AG08395 (cell line): ENCODE measurements at regions not wholly inside any gene's neighbourhood (a gene's known extent, or its start where the extent isn't known, plus 50 kb on each side); places are given as distances from the start of the nearest gene placed in this dataset.

Experiments
- DNase-seq: peaks from one replicate; pipeline ENCODE4 v3.0.0; 2012; ENCODE audit warnings: mixed read lengths, low spot score

DNA sequence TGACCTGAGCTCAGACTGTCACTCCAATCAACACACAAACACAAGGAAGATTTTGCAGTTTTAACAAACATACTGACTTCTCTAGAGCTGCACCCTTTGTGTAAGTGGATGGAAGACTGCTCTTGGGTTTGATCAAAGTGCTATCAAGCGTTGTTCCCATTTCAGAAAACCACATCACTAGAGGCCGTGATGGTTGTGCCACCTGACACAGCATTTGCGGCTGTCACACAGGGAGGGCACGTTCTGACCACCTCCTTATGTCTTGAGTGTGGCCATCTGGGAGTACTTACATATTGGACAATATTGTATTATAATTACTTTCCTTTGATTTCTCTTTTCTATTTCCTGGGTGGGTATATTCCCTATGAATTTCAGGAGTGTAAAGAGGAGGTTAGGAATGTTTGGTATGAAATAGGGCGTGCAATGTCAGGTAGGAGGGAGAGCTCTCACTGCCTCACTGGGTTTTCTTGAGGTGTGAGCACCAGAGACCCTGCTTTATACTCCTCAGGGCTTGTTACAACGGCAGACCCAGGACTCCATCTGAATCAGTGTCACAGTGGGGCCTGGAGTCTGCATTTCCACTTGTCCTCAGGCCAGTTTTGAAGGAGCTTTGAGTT lies 74.3 kb downstream of the SYNE3 start:
- DNase-seq = no peak

DNA sequence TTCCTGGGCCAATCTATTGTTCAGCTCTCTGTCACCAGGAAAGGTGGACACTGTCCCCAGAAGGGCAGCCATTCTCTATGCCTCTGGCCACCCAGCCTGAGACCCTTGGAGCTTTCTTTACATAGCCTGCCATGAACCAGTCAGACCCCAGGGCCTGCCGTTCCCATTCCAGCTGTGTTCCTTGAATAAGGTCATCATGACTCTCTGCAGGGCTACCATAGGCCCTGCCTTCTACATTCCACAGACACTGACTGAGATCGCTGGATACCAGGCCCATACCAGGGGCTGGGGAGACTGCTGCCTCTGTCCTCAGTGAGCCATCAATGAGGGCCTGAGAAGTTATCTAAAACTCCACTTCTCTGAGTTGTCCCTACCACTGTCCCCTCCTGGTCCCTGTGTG lies 75.5 kb downstream of the SYNE3 start:
- peak; percentile 23 for DNase-seq

DNA sequence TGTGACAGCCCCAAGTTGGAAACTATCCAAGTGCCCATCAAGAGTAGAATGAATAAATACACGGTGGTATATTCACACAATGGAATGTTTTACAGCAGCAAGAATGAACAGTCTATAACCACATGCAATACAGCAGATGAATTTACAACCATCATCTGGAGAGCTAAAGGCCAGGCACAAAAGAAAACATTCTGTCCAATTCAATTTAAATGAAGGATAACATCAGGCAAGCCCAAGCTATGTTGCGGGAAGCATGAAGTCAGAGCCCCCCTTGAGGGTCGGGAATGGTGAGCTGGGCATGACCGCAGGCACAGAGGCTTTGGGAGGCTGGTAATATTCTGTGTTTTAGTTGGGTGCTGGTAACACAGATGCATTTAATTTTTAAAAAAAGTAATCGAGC lies 76.0 kb downstream of the SYNE3 start:
- no peak for DNase-seq

DNA sequence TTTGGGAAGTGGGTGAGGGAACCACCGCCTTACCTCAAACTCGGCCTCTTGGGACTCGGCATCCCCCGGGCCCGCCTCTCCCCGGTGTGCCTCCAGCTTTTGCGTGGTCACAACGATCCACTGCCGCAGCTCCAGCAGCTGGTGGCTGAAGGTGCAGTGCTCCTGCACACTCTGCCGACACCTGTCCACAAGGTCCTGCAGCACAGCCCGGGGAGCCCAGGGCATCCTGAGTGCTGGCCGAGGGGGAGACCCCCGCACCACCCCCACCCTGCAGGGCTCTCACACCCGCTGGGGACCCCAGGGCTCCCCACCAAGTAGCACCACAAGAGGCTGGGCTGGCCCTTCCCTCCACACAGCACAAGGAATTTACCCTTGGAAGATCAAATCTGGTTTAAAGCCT lies 76.6 kb downstream of the SYNE3 start:
- no peak for DNase-seq

DNA sequence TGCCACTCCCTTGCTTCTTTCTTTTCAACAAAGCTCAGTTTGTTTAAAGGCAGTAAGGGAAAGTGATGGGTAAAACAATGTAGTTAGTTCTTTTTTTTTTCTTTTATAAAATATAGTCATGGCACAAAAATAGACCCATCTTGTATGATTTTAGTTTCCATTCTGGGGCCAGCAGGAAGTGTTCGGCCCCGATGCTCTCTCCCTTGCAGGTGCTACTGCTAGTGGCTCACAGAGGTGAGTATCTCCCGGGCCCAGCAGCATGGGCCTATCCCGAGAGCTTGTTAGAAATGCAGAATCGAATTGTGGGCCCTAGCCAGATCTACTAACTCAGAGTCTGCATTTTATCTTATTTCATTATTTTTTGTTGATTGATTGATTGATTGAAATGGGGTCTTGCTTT lies 78.7 kb downstream of the SYNE3 start:
- no peak for DNase-seq

DNA sequence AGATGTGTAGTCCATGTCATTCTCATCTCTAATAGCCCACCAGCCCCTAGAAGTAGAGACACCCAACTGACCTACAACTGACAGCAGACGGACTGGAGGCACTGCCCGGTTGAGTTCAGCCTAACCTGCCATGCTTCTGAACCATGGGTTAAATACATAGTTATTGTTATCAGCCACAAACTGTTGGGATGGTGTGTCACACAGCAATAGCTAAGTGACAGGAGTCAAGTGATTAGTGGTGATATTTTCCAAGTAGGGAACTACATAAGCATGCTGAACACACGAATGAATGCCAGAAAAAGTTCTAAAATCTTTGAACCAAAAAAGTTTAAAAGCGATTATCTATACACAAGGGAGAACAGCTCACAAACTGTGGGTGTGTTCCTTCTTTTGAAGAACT lies 80.1 kb downstream of the SYNE3 start:
- no peak for DNase-seq

DNA sequence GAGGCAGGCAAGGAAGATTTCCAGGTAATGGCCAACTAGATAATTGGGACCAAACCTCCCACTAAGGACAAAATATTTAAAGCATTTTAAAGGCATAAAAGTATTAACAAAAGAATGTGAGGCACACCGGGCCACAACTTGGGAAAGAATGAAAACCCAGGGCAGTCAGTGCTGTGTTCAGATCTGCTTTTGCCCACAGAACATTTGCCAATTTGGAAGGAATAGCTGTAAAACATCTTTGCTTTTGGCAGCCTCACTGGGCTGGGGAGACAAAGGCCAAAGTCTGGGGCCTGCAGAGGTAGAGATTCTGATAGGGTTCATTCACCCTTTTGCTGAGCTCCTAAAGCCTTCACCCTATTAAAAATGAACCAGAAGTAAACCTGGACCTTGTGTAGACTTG lies 82.3 kb downstream of the SYNE3 start:
- DNase-seq = no peak

DNA sequence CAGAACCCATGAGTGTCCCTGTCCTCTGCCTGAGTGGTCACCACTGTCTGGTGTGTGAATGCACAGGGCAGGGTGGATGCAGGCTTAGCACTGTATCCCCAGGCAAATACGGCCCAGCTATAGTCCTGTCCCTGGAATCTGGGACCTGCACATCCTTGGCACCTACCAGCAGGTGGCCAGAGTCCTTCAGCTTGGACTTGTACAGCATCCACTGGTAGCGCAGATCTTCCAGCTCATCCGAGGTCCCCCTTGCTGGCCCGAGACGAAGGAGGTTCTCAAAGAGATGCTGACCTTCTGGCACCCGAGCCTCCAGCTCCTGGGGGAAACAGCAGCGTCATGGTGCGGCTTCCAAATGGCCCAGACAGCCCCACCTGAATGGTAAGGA lies 83.4 kb downstream of the SYNE3 start:
- no peak for DNase-seq

DNA sequence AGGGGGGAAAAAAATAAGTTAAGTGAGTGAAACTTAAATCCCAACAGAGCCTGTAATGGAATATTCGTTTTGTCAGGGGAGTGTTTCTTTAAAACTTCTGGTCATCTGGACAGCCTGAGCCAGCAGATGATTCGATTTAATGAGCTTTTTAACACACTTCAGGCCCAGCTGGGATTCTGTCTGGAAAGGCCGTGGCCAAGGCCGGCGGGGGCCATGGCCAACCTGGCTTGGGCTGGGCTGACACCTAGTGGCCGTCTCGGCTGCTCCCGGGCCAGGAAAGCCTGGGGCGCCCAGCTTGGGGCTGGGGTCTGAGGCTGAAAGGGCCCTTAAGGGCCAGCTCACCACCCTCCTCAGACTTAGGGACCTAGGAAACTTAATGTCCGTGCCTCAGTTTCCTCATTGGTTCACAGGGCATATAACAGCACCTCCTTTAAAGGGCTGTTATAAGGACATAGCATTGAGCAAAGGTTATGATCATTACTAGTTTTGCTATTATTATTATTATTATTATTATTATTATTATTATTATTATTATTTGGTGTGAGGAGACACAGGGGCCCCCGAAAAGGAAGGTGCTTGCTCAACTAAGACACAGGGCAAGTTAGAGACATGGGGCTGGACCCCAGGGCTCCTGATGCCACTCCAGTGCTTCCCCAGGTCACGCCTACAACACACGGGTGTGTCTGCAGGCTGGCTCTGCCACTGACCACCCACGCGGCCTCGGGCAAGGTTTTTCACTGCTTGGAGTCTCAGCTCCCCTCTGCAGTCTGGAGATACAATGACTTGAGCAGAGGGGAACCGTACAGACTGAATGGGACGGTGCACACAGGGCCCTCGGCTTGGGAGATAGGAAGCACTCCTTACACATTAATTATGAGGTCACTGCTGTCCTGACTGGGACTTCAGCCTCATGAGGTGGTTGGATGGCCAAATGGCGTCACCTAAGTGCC lies 84.0 kb downstream of the SYNE3 start:
- DNase-seq = peak; percentile 55

DNA sequence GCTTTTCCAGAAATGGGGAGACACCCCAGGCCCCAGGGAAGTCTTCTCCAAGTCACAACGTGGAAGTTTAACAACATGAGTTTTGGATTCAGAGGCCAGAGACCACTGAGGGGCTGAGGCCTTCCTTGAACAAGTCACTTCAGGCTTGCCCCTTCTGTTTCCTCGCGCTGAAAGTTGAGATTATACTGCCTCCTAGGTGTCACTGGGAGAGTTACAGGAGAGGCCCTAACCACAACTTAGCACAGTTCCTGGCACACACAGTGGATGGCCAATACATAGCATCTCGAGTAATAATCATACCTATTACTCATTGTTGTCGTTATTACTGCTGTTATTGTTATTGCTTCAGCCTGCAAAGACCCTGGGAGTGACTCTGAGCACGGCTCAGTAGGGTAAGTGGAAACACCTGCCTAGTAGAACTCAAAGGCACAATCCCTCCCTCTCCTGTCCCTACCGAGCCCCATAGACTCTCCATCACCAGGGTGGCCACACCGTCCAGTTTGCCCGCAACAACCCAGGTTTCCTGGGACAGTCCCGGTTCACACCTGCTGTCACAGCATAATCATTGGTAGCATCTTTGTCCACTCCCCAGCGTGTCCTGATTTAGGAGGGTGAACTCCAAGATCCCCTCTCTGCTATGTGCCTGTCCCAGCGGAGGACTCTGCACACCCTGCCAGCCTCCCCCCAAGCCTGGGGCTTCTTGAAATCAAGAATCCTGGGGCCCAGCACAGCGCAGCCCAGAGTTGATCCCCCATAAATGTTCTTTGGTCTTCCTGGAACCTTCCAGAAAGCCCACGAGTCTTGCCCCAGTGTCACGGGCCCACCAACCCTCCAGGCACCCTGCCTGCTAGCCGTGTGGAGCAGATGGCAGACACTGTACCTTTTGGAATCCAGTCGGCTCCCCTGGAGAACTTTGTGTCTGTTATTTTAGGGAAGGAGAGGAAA lies 85.0 kb downstream of the SYNE3 start:
- DNase-seq = no peak

DNA sequence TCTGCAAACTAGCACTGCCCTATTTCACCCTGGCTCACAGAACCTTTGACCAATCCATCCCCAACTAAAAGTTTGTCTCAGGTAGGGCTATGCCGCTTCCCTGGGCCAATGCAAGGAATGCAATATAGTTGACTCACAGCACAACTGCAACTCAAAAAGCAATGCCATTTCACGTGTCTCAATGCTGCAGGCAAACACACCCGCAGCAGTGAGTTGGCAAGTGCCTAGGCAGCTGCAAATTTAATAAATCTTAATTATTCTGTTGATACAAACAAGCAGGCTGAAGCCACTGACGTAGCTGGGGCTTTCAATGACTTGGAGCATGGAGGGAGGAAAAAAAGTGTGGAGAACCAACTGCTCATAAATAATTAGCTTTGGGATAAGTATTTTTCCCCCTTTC lies 87.9 kb downstream of the SYNE3 start:
- no peak for DNase-seq

DNA sequence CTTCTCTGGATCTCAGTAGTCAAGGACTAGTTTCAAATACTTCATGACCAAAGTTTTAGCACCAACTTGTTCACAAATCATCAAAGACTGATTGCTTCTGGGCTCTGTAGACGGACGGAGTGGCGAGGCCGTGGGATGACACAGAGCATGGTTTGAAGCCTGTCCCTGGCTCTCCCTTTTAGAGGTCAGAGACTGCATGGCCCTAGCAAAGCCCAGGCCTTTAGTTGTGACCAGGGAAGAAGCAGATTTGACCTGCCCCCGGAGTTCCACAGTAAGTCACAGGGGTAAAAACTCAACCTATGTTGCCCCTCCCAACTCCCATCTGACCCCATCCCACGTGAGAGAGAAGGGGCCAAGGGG lies 90.4 kb downstream of the SYNE3 start:
- no peak for DNase-seq

DNA sequence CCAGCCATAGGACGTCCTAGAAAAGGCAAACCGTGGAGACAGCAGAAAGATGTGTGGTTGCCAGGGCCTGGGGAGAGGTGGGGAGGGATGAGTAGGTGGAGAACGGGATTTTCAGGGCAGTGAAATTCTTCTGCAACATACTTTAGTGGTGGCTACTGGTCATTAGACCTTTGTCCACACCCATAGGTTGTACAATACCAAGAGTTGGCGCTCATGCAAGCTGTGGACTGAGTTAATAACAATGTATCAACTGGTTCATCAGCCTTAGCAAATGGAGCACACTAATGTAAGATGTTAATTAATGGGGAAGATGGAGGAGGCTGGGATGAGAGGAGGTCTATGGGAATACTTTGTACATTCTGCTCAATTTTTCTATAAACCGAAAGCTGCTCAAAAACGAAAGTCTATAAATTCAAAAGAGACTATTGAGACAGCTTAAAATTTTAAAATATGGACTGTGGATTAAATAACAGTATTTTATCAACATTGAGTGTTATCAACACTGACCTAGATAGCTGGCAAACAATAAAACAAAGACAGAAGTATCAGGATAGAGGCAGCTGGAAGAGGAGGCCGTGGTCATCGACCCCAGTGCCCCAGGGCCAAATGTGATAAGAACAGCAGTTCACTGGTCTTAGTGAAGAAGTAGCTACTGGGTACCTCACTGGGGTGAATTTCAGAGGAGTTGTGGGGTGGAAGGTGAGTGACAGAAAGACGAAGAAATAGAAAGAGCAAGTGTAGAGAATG lies 90.9 kb downstream of the SYNE3 start:
- no peak for DNase-seq

DNA sequence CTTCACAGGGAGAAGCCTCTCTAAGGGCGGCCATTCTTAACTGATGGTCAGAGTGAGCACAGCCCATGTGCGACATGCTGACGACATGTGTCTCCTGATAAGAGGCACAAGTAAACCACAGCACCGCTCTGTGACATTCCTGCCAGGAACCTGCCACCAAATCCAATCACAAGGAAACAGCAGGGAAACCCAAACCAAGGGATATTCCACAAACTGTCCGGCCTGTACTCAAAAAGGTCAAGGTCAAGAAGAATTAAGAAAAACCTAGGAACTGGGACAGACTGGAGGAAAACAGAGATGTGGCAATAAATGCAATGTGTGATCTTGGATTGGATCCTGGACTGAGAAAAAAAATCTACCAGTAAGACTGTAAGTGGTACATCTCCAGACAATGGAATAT lies 91.9 kb downstream of the SYNE3 start:
- DNase-seq = no peak

DNA sequence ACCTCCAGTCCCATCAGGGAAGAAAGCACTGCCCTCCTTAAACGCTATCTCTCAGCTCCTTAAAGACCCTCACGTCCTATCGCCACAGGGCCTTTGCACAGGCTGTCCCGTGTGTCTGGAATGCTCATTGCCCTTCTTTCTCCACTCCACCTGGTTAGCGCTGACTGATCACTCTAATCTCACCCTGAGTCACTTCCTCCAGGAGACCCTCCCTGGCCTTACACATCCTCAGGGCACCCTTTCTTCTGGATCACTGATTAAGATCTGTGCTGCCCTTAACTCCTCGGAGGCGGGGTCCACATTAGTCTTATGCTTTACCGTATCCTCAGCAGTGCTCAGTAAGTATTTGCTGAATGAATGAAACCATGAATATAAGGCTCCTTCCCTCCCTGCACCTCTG lies 94.7 kb downstream of the SYNE3 start:
- DNase-seq = no peak

DNA sequence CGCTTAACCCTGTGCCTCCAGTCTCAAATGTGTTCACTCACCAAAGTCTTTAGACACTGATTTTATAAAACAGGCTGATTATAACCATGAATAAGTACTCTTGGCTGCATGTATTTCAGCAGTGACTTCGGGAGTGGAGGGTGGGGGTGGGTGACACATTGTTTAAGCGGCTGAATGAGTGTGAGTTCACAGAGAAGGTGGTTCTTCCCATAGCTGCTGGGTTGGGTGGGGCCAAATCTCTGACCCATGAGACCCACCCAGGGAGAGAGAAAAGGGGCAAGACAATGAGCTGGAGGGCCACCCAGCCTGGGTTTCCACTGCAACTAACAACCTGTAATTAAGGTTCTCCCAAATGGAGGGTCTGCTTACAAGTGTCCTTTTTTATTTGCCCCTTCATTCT lies 96.4 kb downstream of the SYNE3 start:
- no peak for DNase-seq

DNA sequence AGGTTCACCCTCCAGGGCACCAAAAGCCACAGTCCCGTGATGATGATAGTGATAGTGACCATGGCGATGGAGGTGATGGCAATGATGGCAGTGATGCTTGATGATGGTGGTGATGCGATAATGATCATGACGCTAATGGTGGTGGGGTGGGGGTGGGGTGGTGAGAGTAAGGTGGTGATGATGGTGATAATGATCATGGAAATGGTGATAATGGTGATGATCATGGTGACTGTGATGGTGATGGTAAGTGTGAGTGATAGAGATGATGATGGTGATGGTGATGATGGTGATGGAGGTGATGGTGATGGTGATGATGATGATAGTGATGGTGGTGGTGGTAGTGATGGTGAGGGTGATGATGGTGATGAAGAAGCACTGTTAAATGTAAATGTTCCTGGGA lies 96.9 kb downstream of the SYNE3 start:
- DNase-seq = no peak

DNA sequence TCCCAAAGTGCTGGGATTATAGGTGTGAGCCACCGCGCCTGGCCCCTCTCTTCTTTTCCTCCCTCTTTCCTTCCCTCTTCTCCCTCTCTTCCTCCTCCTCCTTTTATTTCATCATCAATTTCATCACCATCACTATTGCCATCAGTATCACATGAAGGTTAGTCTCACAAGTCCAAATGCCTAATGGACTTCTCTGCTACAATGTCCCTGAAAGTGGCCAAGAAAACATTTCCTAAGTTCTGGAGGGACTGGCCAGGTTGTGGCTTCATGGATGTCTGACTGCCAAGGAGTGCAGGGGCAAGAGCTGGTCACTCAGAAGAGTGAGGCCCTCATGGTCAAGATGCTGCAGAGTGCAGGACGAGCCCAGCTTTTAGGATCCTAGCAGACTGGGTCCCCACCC lies 97.6 kb downstream of the SYNE3 start:
- DNase-seq = no peak

DNA sequence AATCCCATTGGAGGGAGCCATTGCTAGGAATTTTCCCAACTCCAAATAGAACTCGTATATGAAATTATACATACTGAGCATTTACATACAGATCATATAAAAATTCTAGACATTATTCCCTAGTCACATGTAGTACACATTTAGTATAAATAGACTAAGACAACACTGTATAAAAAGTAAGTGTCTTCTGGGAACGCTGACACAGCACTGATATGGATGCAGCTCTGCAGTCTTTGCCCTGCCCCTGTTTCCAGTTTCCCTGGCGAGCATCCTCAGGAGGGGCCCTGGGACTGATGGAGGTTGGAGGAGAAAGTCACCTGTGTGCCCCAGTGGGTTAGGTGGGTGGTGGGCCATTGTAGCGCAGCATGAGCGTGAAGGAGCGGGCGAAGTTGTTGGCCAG lies 97.8 kb upstream of the CLMN start:
- no peak for DNase-seq

DNA sequence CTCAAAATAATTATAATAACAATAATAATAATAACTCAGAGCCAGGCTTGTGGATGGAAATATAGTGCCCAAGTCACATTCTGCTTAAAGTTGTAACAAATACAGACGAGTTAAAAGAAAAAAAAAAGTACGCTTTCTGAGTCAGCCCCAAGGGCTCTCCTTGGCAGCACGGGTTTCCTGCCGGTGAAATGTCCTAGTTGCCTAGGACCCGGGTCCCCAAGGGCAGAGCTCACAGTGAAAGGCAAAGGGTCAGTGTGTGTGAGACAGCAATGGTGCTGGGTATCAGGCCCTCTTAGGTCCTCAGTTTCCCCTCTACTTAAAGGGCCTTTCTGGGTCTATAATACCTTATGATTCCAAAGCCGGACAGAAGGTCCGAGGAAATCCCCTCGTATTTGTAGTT lies 96.3 kb upstream of the CLMN start:
- no peak for DNase-seq

DNA sequence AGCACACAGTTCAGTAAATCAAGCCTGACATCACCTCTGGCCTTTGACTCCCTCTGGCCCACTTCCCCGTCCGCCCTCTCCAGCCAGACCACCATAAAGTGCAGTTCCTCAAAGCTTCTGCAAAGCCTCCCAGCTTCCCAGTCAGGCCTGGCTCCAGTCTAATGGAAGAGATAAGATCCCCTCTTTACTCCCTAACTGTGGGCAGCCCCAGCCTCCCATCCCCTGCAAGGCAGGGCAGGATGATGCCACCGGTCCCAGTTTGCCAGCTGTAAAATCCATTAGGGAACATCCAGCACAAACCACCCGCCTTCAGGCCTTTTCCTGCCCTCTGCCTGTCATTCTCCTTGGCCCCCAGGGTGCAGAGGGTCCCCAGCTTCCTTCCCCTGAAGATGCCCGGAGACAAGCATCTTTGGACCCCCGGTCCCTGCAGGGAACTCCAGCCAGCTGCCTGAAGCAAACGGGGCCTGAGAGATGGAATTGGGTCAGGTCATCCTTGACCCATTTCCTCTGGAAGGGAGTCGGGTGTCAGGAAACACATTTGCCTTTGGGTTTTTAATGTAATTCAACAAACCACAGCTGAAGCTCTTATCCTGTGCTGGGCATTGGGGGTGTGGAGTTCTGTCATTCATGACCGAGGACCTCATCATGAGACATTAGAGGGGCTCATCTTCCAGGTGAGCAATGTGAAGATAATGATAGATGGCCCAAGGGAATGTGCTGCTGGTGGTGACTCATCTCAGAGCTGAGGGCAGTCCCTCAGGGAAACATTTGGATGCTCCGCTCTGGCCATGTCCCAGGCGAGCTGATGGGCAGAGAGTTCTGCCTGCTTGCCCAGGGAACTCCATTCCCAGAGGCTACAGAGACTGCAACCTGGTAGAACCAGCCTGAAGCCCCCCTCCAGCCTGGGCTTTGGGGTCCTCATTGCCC lies 93.8 kb upstream of the CLMN start:
- DNase-seq = no peak
